Uterus (tissue), 2 donors: ENCODE measurements at regions not wholly inside any gene's neighbourhood (a gene's known extent, or its start where the extent isn't known, plus 50 kb on each side); places are given as distances from the start of the nearest gene placed in this dataset.

Experiments
- CTCF ChIP-seq, 4 experiments: fragments of 200-600 bp in 2 of 4; fragments of 450-650 bp in 2 of 4; sonication (generic) in 2 of 4; IDR thresholded peaks; one replicate each; pipeline ENCODE4 v1.5.1; 2016 to 2019; ENCODE audit warnings: antibody characterized with exemption in 4 of 4, mild to moderate bottlenecking in 2 of 4, moderate library complexity in 1 of 4
- POLR2A ChIP-seq, 2 donors: fragments of 450-650 bp; IDR thresholded peaks; one replicate each; pipeline ENCODE4 v1.6.1; 2016; ENCODE audit warnings: antibody characterized with exemption in 2 of 2, mild to moderate bottlenecking in 1 of 2, moderate library complexity in 1 of 2

GRCh38 chr2:5834501-5834900, 142.3 kb downstream of the SOX11 start:
- TF ChIP-seq CTCF (IDR thresholded peaks at IDR 0.05) (no peak), POLR2A (IDR thresholded peaks at IDR 0.05) (no peak)
